HG03108 (cell line): ENCODE measurements at regions not wholly inside any gene's neighbourhood (a gene's known extent, or its start where the extent isn't known, plus 50 kb on each side); places are given as distances from the start of the nearest gene placed in this dataset.

ENCODE experiments used
- ATAC-seq: cut with Tn5 transposase; IDR thresholded peaks from one replicate; pipeline ENCODE4 v1.9.1; 2021; ENCODE audit warnings: moderate library complexity; ENCODE audit not compliant: unreplicated experiment

DNA sequence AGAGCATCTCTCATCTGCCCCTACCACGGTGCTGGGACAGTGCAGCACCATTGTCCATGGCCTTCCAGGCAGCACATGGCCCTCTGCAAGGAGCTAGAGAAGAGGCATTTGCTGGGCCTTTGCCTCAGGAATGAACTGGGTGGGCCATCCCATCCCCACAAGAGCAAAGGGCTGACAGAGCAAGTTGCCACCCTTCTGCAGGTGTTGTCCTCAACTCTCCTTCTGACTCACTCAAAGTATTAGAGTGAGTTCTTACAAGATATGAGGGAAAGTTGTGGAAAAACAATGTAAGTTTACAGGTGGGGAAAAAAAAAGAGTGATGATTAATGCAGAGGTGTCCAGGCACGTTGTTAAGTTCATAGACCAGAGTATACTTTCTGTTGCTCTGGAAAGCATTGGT lies 261.2 kb downstream of the SKIDA1 start:
- ATAC-seq, result no peak

DNA sequence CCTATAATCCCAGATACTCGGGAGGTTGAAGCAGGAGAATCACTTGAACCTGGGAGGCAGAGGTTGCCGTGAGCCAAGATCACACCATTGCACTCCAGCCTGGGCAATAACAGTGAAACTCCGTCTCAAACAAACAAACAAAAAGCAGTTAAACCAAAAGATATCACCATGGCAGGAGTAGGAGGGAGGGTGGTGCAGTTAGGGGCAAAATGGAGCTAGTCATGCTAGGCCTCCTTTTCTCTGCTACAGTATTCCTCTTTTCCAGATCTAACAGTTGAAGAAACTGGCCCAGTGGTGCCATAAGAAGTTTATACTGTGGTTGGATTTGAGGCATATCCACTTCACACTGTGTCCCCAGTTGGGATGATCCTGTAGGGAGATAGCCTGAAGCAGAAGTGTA lies 261.6 kb downstream of the SKIDA1 start:
- no peak for ATAC-seq

DNA sequence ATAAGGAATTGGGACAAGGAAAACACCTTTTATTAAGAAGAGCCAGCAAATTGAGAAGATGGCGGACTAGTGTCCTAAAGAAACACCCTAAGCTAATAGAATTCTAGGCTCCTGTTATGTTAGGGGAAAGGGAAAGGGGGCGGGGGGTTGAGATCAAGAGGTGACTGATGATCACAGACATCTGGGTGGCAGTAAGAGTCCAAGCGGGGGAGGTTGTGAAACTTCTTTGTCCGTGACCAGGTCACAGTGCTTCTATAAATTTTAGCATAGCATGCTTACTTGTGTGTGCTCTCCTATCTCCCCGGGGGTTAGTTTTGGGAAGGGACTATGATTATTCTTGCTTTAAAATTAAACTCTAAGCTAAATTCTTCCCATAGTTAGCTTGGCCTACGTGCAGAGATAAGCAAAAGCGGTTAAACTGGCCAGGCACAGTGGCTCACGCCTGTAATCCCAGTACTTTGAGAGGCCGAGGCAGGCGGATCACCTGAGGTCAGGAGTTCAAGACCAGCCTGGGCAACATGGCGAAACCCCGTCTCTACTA lies 262.1 kb downstream of the SKIDA1 start:
- no peak for ATAC-seq

DNA sequence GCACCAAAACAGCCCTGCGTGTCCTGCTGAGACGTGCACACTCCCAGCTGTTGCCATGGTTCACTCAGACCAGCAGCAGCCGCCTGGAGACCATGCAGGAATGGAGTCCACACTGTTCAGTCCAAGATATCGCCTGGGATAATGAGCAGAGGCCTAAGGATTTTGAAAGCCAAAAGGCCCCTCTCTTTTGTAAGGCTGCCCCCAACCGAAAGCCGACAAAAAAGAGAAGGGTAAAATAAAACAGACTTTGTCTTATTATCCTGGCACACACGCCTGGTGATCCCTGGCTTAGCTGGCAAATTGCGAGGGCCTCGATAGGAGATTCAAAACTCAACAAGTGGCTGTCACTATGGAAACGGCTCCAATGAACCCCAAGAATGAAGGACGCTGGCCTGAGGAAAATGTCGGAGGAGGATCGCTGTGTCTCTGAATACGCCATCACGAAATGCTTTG lies 263.6 kb downstream of the SKIDA1 start:
- no peak for ATAC-seq

- no peak for ATAC-seq
These were observed 264.9 kb downstream of the SKIDA1 start for GRCh38 chr10:21260506-21261149.

DNA sequence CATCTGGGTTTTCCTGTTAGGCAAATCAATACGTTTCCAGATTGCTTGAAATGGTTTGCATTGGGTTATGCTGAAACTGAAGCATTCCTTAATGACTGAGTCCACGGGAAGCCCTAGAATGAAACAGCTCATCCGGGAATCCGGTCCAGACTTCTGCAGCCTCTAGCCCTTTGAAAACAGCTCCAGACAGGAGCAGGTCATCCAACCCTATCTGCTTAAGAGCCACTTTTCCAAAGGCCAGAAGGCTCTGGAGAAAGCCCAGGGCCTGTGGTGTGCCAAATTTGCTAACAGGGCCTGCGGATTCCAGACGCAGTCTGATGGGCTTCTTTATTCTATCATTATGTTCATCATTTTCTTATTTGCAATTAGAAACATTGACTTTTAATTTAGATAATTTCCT lies 265.4 kb downstream of the SKIDA1 start:
- ATAC-seq, result no peak

DNA sequence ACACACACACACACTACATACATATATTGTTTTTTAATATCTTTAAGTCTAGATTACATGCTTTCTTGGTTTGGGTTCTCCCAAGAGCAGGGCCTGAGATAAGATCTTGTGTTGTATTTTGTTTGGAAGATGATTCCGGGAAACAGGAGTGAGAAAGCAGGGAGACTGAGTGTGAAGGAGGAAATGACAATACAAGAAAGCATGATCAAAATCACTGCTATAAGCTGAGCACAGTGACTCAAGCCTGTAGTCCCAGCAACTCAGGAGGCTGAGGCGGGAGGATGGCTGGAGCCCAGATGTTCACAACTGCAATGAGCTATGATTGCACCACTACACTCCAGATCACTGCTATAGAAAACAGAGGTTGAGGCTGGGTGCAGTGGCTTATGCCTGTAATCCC lies 267.6 kb downstream of the SKIDA1 start:
- no peak for ATAC-seq

GRCh38 chr10:21257191-21257590 lies 268.3 kb downstream of the SKIDA1 start:
- ATAC-seq, result no peak

DNA sequence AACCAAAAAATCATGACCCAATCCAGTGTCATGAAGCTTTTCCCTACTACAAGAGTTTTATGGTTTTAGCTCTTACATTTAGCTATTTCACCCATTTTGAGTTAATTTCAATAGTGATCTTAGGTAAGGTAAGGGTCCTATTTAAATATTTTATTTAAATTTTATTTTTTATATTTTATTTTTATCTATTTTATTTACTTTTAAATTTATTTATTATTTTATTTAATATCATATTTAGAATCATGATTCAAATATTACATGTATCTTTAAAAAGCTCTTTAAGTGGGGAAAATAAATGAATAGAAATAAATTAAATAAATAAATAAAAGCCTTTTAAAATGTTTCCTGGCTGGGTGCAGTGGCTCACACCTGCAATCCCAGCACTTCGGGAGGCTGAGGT lies 276.0 kb downstream of the SKIDA1 start:
- no peak for ATAC-seq

DNA sequence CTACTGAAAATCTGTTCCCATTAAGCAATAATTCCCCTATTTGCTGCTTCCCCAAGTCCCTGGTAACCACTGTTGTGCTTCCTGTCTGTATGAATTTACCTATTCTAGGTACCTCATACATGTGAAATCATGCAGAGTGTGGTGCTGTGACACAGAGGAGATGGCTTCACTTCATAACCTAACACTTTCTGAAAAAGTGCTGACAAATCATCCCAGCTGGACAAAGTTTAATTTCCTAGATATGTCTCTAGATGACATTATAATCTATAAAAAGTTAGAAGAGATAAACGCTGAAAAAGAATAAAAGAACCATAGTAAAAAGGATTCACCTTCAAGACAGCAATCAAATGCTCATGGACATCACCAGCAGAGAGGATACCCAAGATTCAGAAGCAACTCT lies 277.9 kb downstream of the SKIDA1 start:
- ATAC-seq, result no peak

DNA sequence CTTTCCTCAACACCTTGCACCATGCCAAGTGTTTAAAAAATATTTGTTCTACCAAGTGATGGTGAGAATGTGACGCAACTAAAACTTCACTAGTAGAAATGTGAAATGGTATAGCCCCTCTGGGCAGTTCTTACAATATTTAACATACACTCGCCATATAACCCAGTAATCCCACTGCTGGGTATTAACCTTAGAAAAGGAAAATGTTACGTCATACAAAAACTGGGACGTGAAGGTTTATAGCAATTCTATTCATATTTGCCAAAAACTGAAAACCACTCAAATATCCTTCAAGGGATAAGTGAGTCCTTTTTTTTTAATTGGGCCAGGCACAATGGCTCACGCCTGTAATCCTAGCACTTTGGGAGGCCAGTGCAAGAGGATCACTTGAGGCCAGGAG lies 279.3 kb downstream of the SKIDA1 start:
- no peak for ATAC-seq

DNA sequence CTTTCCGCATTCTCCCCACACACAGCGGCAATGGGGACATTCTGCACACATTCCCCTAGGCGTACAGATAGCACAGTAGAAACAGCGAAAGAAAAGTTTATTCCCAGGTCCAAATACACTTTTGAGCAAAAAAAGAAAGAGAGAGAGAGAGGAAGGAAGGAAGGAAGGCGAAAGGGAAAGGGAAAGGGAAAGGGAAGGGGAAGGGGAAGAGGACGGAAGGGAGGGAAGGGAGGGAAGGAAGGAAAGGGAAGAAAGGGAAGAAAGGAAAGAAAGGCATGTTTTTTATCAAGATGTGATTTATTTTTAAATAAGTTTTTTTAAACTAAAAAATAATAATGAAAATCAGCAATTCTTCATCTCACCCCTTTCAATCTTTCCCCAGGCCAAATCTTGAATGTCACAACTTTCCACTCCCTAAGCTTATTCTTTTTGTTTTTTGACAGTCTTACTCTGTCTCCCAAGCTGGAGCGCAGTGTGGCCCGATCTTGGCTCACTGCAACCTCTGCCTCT lies 281.7 kb downstream of the SKIDA1 start:
- ATAC-seq, result no peak

DNA sequence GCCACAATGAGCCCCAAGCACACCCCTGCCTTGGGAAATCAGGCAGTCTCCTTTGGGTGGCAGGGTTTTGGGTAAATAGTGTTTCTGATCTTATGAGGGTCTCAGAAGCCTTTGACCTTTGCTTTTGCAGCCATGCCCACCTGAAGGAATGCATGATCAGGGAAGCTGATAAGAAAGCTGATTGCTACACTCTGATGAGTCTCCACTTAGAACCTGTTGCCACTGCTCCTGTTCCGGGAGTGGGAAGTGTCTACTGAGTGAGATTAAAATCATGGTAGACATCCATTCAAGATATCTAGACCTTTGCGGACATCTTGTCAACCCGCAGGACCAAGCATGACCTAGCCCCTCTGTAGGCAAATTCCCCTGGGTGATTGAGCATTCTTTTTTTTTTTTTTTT lies 282.6 kb downstream of the SKIDA1 start:
- ATAC-seq, result no peak

DNA sequence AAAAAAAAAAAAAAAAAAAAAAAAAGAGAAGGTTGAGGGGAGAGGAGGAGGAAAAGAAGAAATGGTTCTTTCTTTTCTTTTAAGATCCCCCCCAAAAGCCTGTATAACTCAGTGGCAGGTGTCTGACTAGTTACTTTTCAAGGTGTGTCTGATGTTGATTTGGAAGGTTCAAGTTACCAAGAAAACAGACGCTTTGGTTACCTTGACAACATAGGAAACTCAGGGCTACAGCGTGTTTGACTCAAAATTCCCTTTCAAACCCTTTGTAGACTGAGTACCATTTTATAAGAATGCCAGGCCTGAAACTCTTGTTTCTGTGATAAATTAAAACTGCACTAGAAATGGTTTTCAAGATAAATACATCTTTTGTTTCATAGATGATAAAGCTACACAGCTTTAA lies 286.8 kb downstream of the SKIDA1 start:
- ATAC-seq, result no peak

GRCh38 chr10:21238044-21238443 lies 287.4 kb downstream of the SKIDA1 start:
- ATAC-seq, result no peak

DNA sequence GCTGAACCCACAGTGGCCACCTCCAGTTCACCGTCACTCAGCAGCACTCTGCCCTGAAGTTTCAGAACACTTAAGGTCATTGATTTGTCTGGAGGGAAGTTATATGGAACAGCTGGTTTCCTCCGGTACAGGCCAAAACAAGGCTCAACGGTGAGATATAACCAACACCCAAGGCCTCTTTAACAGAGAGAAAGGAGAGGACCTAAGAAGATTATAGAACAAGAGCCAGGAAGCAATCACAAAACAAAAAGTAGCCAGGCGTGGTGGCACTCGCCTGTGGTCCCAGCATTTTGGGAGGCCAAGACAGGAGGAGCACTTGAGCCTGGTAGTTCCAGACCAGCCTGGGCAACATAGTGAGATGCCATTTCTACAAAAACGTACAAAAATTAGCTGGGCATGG lies 290.7 kb downstream of the SKIDA1 start:
- no peak for ATAC-seq

GRCh38 chr10:21230219-21230618 lies 295.3 kb downstream of the SKIDA1 start:
- ATAC-seq, result no peak

DNA sequence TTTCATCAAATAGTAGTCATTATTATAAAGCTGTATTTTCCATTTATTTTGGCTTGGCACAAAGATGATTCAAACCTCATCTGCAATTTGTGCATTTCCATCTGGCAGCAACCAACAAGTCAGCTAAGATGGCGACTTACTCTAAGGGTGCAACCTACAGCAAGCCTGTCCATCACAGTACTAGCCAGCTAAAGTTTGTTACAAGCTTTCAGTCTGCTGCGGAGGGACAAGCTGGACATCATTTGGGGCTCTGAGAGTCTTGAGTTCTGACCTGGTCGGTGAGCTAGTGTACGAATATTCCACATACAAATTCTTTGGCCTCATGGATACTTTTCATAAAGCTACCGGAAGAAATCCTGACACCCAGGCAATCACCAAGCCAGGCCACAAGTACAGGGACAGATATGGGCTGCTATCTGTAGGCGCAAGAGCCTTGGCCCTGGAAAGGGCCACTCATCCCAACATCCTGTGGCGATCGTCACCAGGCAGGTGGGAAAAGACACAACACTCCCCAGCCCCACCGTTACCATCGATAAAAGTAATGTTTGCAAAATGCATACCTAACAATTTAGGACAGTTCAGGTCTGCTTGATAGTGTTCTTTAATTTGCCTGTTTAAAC lies 307.6 kb downstream of the SKIDA1 start:
- ATAC-seq, result no peak

DNA sequence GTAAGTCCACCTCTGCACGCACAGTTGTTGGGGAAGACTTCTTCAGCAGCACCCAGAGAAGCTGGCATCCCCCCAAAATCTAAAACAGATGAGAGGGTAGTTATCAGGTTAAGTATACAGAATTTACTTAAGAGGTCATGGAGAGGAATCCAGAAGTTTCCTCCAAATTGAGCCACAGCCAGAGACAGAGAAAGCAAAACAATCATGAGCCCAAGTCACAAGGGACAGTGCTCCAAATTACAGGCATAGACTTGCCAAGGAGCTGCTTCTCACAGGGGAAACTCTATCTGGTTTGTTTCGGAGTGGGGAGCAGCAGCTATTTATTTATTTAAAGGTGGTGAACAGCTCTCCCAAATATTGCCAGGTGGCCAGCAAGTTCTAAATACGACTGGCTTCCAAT lies 308.4 kb downstream of the SKIDA1 start:
- ATAC-seq, result no peak

- no peak for ATAC-seq
These were observed 311.2 kb downstream of the SKIDA1 start for GRCh38 chr10:21214329-21214728.

- ATAC-seq, result no peak
These were observed 312.1 kb downstream of the SKIDA1 start for GRCh38 chr10:21213381-21213780.

DNA sequence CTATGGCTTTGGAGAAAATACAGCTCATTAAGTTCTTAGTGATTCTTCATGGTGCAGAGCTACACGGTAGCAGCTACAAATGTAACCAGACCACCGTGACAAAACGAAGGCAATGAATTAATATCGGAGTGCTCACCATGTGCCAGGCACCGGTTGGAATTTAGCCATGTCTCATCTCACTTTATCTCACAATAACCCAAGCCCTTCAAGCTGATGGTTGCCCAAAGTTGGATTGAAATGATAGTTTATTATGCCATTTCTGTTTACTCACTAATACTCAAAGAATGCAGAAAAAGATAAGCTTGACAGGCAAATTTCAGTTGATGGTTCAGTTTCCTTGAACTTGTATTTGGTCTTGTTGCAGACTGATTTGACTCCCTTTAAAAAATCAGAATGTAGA lies 312.6 kb downstream of the SKIDA1 start:
- ATAC-seq, result no peak

GRCh38 chr10:21212348-21212747 lies 313.1 kb downstream of the SKIDA1 start:
- ATAC-seq, result no peak
